Astrocyte (in vitro differentiated cells and primary cell): ENCODE measurements at regions not wholly inside any gene's neighbourhood (a gene's known extent, or its start where the extent isn't known, plus 50 kb on each side); places are given as distances from the start of the nearest gene placed in this dataset.

Experiments
- DNase-seq: peaks from one replicate; pipeline ENCODE4 v3.0.0-alpha.2; 2010; ENCODE audit warnings: low read depth
- FAIRE-seq: peaks from 2 replicates; lab custom pipeline; 2011; peaks lifted over from hg19 to GRCh38; lab: Jason Lieb, UNC
- H2AFZ ChIP-seq: 2 replicates; pipeline ENCODE4 v1.6.0; 2012; ENCODE audit warnings: low read depth, low read length, inconsistent platforms
- H3K27ac ChIP-seq: 2 replicates; pipeline ENCODE4 v1.5.1; 2011; ENCODE audit warnings: low read depth, low read length, inconsistent platforms
- H3K27me3 ChIP-seq: 2 replicates; pipeline ENCODE4 v1.6.0; 2011; ENCODE audit warnings: low read length, inconsistent platforms; ENCODE audit not compliant: insufficient read depth
- H3K36me3 ChIP-seq: 2 replicates; pipeline ENCODE4 v1.5.1; 2011; ENCODE audit warnings: low read length, inconsistent platforms; ENCODE audit not compliant: insufficient read depth
- H3K4me1 ChIP-seq: 2 replicates; pipeline ENCODE4 v1.5.1; 2011; ENCODE audit warnings: low read length, inconsistent platforms; ENCODE audit not compliant: insufficient read depth
- H3K4me2 ChIP-seq: 2 replicates; pipeline ENCODE4 v1.6.0; 2012; ENCODE audit warnings: low read length, inconsistent platforms
- H3K4me3 ChIP-seq: 2 replicates; pipeline ENCODE4 v1.5.1; 2011; ENCODE audit warnings: low read depth, mild to moderate bottlenecking, low read length, inconsistent platforms; ENCODE audit not compliant: insufficient read depth
- H3K79me2 ChIP-seq: 2 replicates; pipeline ENCODE4 v1.6.0; 2012; ENCODE audit warnings: mild to moderate bottlenecking, low read length, inconsistent platforms; ENCODE audit not compliant: insufficient read depth
- H3K9ac ChIP-seq: 2 replicates; pipeline ENCODE4 v1.6.0; 2012; ENCODE audit warnings: mild to moderate bottlenecking, low read length, inconsistent platforms
- H3K9me3 ChIP-seq: 2 replicates; pipeline ENCODE4 v1.5.1; 2012; ENCODE audit warnings: low read depth, mild to moderate bottlenecking, low read length, inconsistent platforms; ENCODE audit not compliant: insufficient read depth
- H4K20me1 ChIP-seq: 2 replicates; pipeline ENCODE4 v1.6.0; 2012; ENCODE audit warnings: low read length, inconsistent platforms; ENCODE audit not compliant: insufficient read depth
- H3K27ac Mint-ChIP-seq: one replicate; pipeline ENCODE4 v1.8.0; 2021; ENCODE audit warnings: mild to moderate bottlenecking, mixed read lengths; ENCODE audit not compliant: unreplicated experiment
- H3K27me3 Mint-ChIP-seq: one replicate; pipeline ENCODE4 v1.8.0; 2021; ENCODE audit warnings: low read depth, mixed read lengths; ENCODE audit not compliant: unreplicated experiment
- H3K36me3 Mint-ChIP-seq: one replicate; pipeline ENCODE4 v1.8.0; 2021; ENCODE audit warnings: low read depth, mixed read lengths; ENCODE audit not compliant: unreplicated experiment
- H3K4me1 Mint-ChIP-seq: one replicate; pipeline ENCODE4 v1.8.0; 2021; ENCODE audit warnings: low read depth, mixed read lengths; ENCODE audit not compliant: unreplicated experiment
- H3K4me3 Mint-ChIP-seq: one replicate; pipeline ENCODE4 v1.8.0; 2021; ENCODE audit warnings: mild to moderate bottlenecking, moderate library complexity, mixed read lengths; ENCODE audit not compliant: unreplicated experiment
- H3K9me3 Mint-ChIP-seq: one replicate; pipeline ENCODE4 v1.8.0; 2021; ENCODE audit warnings: mild to moderate bottlenecking, mixed read lengths; ENCODE audit not compliant: unreplicated experiment
- CTCF ChIP-seq: IDR thresholded peaks from 2 replicates; pipeline ENCODE4 v1.5.1; 2011; ENCODE audit warnings: low read depth, mild to moderate bottlenecking, inconsistent platforms, low read length, moderate library complexity; ENCODE audit not compliant: insufficient read depth
- EZH2 ChIP-seq: IDR thresholded peaks from 2 replicates; pipeline ENCODE4 v1.6.1; 2012; ENCODE audit warnings: mild to moderate bottlenecking, low read length, inconsistent platforms; ENCODE audit not compliant: insufficient read depth

DNA sequence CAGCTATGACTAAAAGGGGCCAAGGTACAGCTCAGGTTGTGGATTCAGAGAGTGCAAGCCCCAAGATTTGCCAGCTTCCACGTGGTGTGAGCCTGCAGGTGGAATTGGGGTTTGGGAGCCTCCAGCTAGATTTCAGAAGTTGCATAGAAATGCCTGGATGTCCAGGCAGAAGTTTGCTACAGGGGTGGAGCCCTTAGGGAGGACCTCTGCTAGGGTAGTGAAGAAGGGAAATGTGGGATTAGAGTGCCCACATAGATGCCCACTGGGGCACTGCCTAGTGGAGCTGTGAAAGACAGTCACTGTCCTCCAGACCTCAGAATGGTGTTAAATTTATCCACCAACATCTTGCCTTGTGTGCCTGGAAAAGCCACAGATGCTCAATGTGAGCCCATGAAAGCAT lies 255.1 kb downstream of the BMP2 start:
- no peaks in the 10 kb centered on the region for H4K20me1 ChIP-seq
- no peak overlapping the region for H3K27ac Mint-ChIP-seq
- no peak for FAIRE-seq
- no peak overlapping the region for H3K4me2 ChIP-seq
- H3K9ac ChIP-seq = no peak overlapping the region
- H3K27me3 Mint-ChIP-seq = no peaks in the 10 kb centered on the region
- H3K36me3 Mint-ChIP-seq = no peaks in the 10 kb centered on the region
- H3K4me1 ChIP-seq = no peaks in the 10 kb centered on the region
- no peaks in the 10 kb centered on the region for H3K79me2 ChIP-seq
- no peak for DNase-seq
- no peak overlapping the region for H3K4me3 ChIP-seq
- peaks cover 5% of the 10 kb centered on the region for H3K4me1 Mint-ChIP-seq
- H3K27ac ChIP-seq = no peak overlapping the region
- H3K36me3 ChIP-seq = no peaks in the 10 kb centered on the region
- H2AFZ ChIP-seq = no peak overlapping the region
- H3K9me3 Mint-ChIP-seq = peaks cover 2% of the 10 kb centered on the region
- H3K9me3 ChIP-seq = peaks cover 6% of the 10 kb centered on the region
- no peak overlapping the region for H3K4me3 Mint-ChIP-seq
- H3K27me3 ChIP-seq = no peaks in the 10 kb centered on the region
- TF ChIP-seq CTCF = no peak
- TF ChIP-seq EZH2 = no peak

DNA sequence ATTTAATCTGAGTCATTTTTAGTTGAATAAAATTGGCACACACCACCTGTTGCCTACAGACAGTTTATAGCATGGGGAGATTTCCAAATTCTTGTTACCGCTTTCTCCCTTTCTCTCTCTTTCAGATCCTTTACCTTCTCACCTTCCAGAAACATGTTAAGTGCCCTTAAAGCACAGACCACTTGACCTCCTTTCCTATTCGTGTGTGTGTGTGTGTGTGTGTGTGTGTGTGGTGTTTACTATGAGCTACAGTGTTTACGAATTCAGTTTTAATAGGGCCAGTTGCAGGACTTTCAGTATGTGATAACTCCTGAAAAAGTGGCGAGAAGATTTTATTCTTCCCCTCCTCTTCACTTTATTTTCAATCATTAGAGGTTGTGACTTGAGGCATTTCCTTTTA lies 258.1 kb downstream of the BMP2 start:
- Histone ChIP-seq H4K20me1 (no peaks in the 10 kb centered on the region), H3K9ac (no peak overlapping the region), H3K4me1 (no peaks in the 10 kb centered on the region), H3K27me3 (no peaks in the 10 kb centered on the region), H3K4me2 (no peak overlapping the region), H3K36me3 (no peaks in the 10 kb centered on the region), H2AFZ (no peak overlapping the region), H3K79me2 (no peaks in the 10 kb centered on the region), H3K27ac (no peak overlapping the region), H3K9me3 (peaks cover 6% of the 10 kb centered on the region), H3K4me3 (no peak overlapping the region)
- Mint-ChIP-seq H3K27ac (no peak overlapping the region), H3K9me3 (peaks cover 2% of the 10 kb centered on the region), H3K27me3 (no peaks in the 10 kb centered on the region), H3K4me1 (peaks cover 5% of the 10 kb centered on the region), H3K36me3 (no peaks in the 10 kb centered on the region), H3K4me3 (no peak overlapping the region)
- DNase-seq (no peak), FAIRE-seq (no peak)
- TF ChIP-seq CTCF (no peak), EZH2 (no peak)

GRCh38 chr20:7029019-7029418 lies 261.5 kb downstream of the BMP2 start:
- Mint-ChIP-seq H3K36me3 (no peaks in the 10 kb centered on the region), H3K9me3 (no peaks in the 10 kb centered on the region), H3K4me3 (no peak overlapping the region), H3K27ac (no peak overlapping the region), H3K4me1 (peaks cover 5% of the 10 kb centered on the region), H3K27me3 (no peaks in the 10 kb centered on the region)
- no peak overlapping the region for H2AFZ ChIP-seq
- TF ChIP-seq CTCF = no peak
- no peak for TF ChIP-seq EZH2
- H3K9me3 ChIP-seq = no peaks in the 10 kb centered on the region
- no peak overlapping the region for H3K4me3 ChIP-seq
- H3K9ac ChIP-seq = no peak overlapping the region
- no peak for DNase-seq
- no peaks in the 10 kb centered on the region for H3K79me2 ChIP-seq
- H3K27ac ChIP-seq = no peak overlapping the region
- FAIRE-seq = no peak
- H3K36me3 ChIP-seq = no peaks in the 10 kb centered on the region
- no peaks in the 10 kb centered on the region for H4K20me1 ChIP-seq
- H3K4me1 ChIP-seq = no peaks in the 10 kb centered on the region
- no peaks in the 10 kb centered on the region for H3K27me3 ChIP-seq
- no peak overlapping the region for H3K4me2 ChIP-seq
